ENCODE measurements at regions not wholly inside any gene's neighbourhood (a gene's known extent, or its start where the extent isn't known, plus 50 kb on each side); places are given as distances from the start of the nearest gene placed in this dataset.

- Mint-ChIP-seq H3K27me3 (ENCODE audit: low read depth) (no peaks in the 10 kb centered on the region), H3K4me3 (no peak overlapping the region), H3K36me3 (no peaks in the 10 kb centered on the region), H3K27ac (no peak overlapping the region), H3K4me1 (no peaks in the 10 kb centered on the region), H3K9me3 (no peaks in the 10 kb centered on the region)
- POLR2A ChIA-PET = no interaction called here
- DNase-seq (ENCODE audit: low spot score) (no peak), ATAC-seq (no peak; the same call in 1 of the 2 replicates)
- TF ChIP-seq CDX4 (CRISPR knock-in tag; IDR thresholded peaks at IDR 0.05; ENCODE audit: borderline replicate concordance) (no peak), ELF4 (CRISPR knock-in tag; IDR thresholded peaks at IDR 0.05; ENCODE audit: low read depth) (no peak)
- CTCF ChIA-PET = interaction anchor here (1.3 kb wide), 1 partner anchor 262 kb away, joined by 3 read pairs; no protein-coding TSS in a partner anchor
Measured at GRCh38 chr9:106143781-106144180, 449.4 kb downstream of the TMEM38B start.

DNA sequence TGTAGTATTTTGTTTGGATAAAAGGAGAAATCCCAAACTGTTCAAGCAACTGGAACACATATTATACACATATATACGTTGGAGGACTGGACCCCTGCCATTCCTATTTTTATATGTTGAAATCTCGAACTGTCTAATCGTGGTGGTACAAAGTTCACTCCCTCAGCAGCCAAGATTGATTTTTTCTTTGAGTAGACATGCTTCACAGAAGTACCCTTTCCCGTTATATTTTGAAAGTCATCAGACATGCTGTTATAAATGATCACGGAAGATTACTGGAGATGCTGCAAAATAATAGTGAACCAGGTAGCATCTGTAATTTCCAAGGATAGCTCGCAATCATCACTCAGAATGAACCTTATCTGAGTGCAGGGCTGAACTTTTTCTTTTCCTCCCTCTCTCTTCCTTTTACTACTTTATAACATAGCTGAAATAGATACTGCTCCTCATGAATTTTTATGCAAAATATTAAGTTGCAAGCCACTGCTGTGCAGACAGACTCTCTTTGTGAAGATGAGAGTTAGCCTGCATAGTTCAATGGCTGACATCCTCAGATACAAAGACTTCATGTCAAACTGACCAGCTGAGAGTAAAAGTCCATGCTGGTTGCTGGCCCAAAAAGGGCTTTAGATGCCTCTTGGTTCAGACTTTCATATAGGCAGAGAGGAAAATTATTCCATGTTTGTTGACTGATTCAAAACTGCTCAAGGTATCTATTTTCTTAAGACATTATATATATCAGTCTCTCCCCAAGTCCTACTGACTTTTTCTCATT lies 451.9 kb downstream of the TMEM38B start:
- Mint-ChIP-seq H3K27me3 (ENCODE audit: low read depth) (no peaks in the 10 kb centered on the region), H3K27ac (no peak overlapping the region), H3K4me1 (no peaks in the 10 kb centered on the region), H3K4me3 (no peak overlapping the region), H3K9me3 (no peaks in the 10 kb centered on the region), H3K36me3 (no peaks in the 10 kb centered on the region)
- POLR2A ChIA-PET = no interaction called here
- TF ChIP-seq NFATC4 (CRISPR knock-in tag; IDR thresholded peaks at IDR 0.05) (no peak), ATF1 (CRISPR knock-in tag; IDR thresholded peaks at IDR 0.05) (no peak), NR2C2 (CRISPR knock-in tag; IDR thresholded peaks at IDR 0.05) (no peak)
- CTCF ChIA-PET = no interaction called here
- ATAC-seq (no peak), DNase-seq (ENCODE audit: low spot score) (no peak)

- Mint-ChIP-seq H3K36me3 (no peaks in the 10 kb centered on the region), H3K27ac (no peak overlapping the region), H3K4me3 (no peak overlapping the region), H3K4me1 (no peaks in the 10 kb centered on the region), H3K27me3 (ENCODE audit: low read depth) (no peaks in the 10 kb centered on the region), H3K9me3 (no peaks in the 10 kb centered on the region)
- DNase-seq (ENCODE audit: low spot score) (no peak), ATAC-seq (no peak)
- POLR2A ChIA-PET = no interaction called here
- CTCF ChIA-PET = no interaction called here
- no peak for TF ChIP-seq ZNF232 (CRISPR knock-in tag; IDR thresholded peaks at IDR 0.05)
- TF ChIP-seq TCF7 (CRISPR knock-in tag; IDR thresholded peaks at IDR 0.05; ENCODE audit: low read depth) = no peak
- TF ChIP-seq USF2 (CRISPR knock-in tag; IDR thresholded peaks at IDR 0.05) = no peak
- no peak for TF ChIP-seq GABPB1 (CRISPR knock-in tag; IDR thresholded peaks at IDR 0.05)
- no peak for TF ChIP-seq NR3C1 (CRISPR knock-in tag; conservative IDR thresholded peaks at IDR 0.05; ENCODE audit: low read depth)
- no peak for TF ChIP-seq CDX4 (CRISPR knock-in tag; IDR thresholded peaks at IDR 0.05; ENCODE audit: borderline replicate concordance)
- TF ChIP-seq, protein P1, sequence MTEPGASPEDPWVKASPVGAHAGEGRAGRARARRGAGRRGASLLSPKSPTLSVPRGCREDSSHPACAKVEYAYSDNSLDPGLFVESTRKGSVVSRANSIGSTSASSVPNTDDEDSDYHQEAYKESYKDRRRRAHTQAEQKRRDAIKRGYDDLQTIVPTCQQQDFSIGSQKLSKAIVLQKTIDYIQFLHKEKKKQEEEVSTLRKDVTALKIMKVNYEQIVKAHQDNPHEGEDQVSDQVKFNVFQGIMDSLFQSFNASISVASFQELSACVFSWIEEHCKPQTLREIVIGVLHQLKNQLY (CRISPR knock-in tag; IDR thresholded peaks at IDR 0.05) = no peak
- no peak for TF ChIP-seq CREB1 (CRISPR knock-in tag; IDR thresholded peaks at IDR 0.05)
- TF ChIP-seq ZNF671 (CRISPR knock-in tag; IDR thresholded peaks at IDR 0.05) = no peak
- no peak for TF ChIP-seq ZNF121 (CRISPR knock-in tag; IDR thresholded peaks at IDR 0.05)
- TF ChIP-seq JAZF1 (CRISPR knock-in tag; IDR thresholded peaks at IDR 0.05) = no peak
- TF ChIP-seq AR (CRISPR knock-in tag; IDR thresholded peaks at IDR 0.05) = no peak
- TF ChIP-seq OVOL2 (CRISPR knock-in tag; IDR thresholded peaks at IDR 0.05; ENCODE audit: borderline replicate concordance) = no peak
- no peak for TF ChIP-seq CREM (CRISPR knock-in tag; IDR thresholded peaks at IDR 0.05)
- no peak for TF ChIP-seq NR1H2 (CRISPR knock-in tag; IDR thresholded peaks at IDR 0.05)
- no peak for TF ChIP-seq TP53 (CRISPR knock-in tag; IDR thresholded peaks at IDR 0.05)
- TF ChIP-seq, protein P2, sequence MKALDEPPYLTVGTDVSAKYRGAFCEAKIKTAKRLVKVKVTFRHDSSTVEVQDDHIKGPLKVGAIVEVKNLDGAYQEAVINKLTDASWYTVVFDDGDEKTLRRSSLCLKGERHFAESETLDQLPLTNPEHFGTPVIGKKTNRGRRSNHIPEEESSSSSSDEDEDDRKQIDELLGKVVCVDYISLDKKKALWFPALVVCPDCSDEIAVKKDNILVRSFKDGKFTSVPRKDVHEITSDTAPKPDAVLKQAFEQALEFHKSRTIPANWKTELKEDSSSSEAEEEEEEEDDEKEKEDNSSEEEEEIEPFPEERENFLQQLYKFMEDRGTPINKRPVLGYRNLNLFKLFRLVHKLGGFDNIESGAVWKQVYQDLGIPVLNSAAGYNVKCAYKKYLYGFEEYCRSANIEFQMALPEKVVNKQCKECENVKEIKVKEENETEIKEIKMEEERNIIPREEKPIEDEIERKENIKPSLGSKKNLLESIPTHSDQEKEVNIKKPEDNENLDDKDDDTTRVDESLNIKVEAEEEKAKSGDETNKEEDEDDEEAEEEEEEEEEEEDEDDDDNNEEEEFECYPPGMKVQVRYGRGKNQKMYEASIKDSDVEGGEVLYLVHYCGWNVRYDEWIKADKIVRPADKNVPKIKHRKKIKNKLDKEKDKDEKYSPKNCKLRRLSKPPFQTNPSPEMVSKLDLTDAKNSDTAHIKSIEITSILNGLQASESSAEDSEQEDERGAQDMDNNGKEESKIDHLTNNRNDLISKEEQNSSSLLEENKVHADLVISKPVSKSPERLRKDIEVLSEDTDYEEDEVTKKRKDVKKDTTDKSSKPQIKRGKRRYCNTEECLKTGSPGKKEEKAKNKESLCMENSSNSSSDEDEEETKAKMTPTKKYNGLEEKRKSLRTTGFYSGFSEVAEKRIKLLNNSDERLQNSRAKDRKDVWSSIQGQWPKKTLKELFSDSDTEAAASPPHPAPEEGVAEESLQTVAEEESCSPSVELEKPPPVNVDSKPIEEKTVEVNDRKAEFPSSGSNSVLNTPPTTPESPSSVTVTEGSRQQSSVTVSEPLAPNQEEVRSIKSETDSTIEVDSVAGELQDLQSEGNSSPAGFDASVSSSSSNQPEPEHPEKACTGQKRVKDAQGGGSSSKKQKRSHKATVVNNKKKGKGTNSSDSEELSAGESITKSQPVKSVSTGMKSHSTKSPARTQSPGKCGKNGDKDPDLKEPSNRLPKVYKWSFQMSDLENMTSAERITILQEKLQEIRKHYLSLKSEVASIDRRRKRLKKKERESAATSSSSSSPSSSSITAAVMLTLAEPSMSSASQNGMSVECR (CRISPR knock-in tag; IDR thresholded peaks at IDR 0.05; ENCODE audit: borderline replicate concordance) = no peak
Measured at GRCh38 chr9:106146886-106147285, 452.5 kb downstream of the TMEM38B start.

Data from WTC11 (cell line).